ENCODE measurements at regions not wholly inside any gene's neighbourhood (a gene's known extent, or its start where the extent isn't known, plus 50 kb on each side); places are given as distances from the start of the nearest gene placed in this dataset.

- no peaks in the 10 kb centered on the region for H3K4me1 ChIP-seq (ENCODE audit: control insufficient read depth, low read length)
- H3F3A ChIP-seq (ENCODE audit: control insufficient read depth, insufficient read depth), result no peaks in the 10 kb centered on the region
- TF ChIP-seq, protein P1, sequence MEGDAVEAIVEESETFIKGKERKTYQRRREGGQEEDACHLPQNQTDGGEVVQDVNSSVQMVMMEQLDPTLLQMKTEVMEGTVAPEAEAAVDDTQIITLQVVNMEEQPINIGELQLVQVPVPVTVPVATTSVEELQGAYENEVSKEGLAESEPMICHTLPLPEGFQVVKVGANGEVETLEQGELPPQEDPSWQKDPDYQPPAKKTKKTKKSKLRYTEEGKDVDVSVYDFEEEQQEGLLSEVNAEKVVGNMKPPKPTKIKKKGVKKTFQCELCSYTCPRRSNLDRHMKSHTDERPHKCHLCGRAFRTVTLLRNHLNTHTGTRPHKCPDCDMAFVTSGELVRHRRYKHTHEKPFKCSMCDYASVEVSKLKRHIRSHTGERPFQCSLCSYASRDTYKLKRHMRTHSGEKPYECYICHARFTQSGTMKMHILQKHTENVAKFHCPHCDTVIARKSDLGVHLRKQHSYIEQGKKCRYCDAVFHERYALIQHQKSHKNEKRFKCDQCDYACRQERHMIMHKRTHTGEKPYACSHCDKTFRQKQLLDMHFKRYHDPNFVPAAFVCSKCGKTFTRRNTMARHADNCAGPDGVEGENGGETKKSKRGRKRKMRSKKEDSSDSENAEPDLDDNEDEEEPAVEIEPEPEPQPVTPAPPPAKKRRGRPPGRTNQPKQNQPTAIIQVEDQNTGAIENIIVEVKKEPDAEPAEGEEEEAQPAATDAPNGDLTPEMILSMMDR (IDR thresholded peaks at IDR 0.05; ENCODE audit: low read depth, low read length, poor library complexity, severe bottlenecking), result no peak
- TF ChIP-seq EZH2phosphoT487 (IDR thresholded peaks at IDR 0.05; ENCODE audit: borderline replicate concordance, low read length), result no peak
- no peaks in the 10 kb centered on the region for H4K20me1 ChIP-seq (ENCODE audit: control insufficient read depth, insufficient read depth, low read depth, low read length)
- H3K27me3 ChIP-seq (ENCODE audit: control insufficient read depth, low read length), result no peaks in the 10 kb centered on the region
- H3K36me3 ChIP-seq (ENCODE audit: control insufficient read depth, low read length), result no peaks in the 10 kb centered on the region
- no peak overlapping the region for H3K4me3 ChIP-seq (ENCODE audit: low read length)
- no peaks in the 10 kb centered on the region for H3K79me2 ChIP-seq (ENCODE audit: control insufficient read depth, low read length)
- H3K27ac ChIP-seq (ENCODE audit: low read depth, low read length), result no peak overlapping the region
- H3K4me2 ChIP-seq (ENCODE audit: low read length), result no peak overlapping the region
- no peaks in the 10 kb centered on the region for H3K9me3 ChIP-seq (ENCODE audit: control insufficient read depth, insufficient read depth, low read length)
- no peaks in the 10 kb centered on the region for H3K9me2 ChIP-seq (replicated peaks; ENCODE audit: control insufficient read depth, low read length)
Observed at GRCh38 chr13:37385248-37385647, 213.3 kb downstream of the POSTN start.

DNA sequence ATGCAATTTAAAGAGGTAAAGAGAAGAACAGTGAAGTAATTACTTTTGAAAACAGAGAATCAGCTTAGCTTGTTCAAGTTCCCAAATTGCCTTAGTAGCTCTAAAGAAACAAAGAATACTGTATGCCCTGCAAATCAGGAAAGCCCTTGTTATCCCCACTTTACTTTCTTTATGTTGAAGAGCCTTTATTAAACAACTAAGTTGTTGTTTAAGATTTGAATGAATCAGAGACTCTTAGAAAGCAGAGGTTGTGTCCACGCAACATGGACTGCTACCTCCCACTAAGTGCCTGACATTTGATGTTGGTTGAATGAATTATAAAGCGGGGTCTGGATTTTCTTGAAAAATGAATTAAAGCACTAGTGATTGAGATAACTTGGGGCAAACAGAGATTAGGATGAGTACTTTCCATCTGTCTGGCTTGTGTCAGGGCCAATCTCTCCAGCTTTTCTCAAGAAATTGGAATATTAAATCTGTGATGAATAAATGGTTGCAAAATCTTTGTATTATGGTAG lies 214.7 kb downstream of the POSTN start:
- Histone ChIP-seq H3K9me3 (ENCODE audit: control insufficient read depth, insufficient read depth, low read length) (no peaks in the 10 kb centered on the region), H3K27me3 (ENCODE audit: control insufficient read depth, low read length) (no peaks in the 10 kb centered on the region), H4K20me1 (ENCODE audit: control insufficient read depth, insufficient read depth, low read depth, low read length) (no peaks in the 10 kb centered on the region), H3F3A (ENCODE audit: control insufficient read depth, insufficient read depth) (no peaks in the 10 kb centered on the region), H3K79me2 (ENCODE audit: control insufficient read depth, low read length) (no peaks in the 10 kb centered on the region), H3K4me3 (ENCODE audit: low read length) (no peak overlapping the region), H3K4me1 (ENCODE audit: control insufficient read depth, low read length) (no peaks in the 10 kb centered on the region), H3K9me2 (replicated peaks; ENCODE audit: control insufficient read depth, low read length) (no peaks in the 10 kb centered on the region), H3K36me3 (ENCODE audit: control insufficient read depth, low read length) (no peaks in the 10 kb centered on the region), H3K27ac (ENCODE audit: low read depth, low read length) (no peak overlapping the region), H3K4me2 (ENCODE audit: low read length) (no peak overlapping the region)
- TF ChIP-seq, protein P1 (IDR thresholded peaks at IDR 0.05; ENCODE audit: low read depth, low read length, poor library complexity, severe bottlenecking), result no peak
- TF ChIP-seq EZH2phosphoT487 (IDR thresholded peaks at IDR 0.05; ENCODE audit: borderline replicate concordance, low read length), result no peak

GRCh38 chr13:37383046-37383445 lies 215.5 kb downstream of the POSTN start:
- Histone ChIP-seq H3K27me3 (ENCODE audit: control insufficient read depth, low read length) (no peaks in the 10 kb centered on the region), H3K79me2 (ENCODE audit: control insufficient read depth, low read length) (no peaks in the 10 kb centered on the region), H3K27ac (ENCODE audit: low read depth, low read length) (no peak overlapping the region), H3K36me3 (ENCODE audit: control insufficient read depth, low read length) (no peaks in the 10 kb centered on the region), H3K4me1 (ENCODE audit: control insufficient read depth, low read length) (no peaks in the 10 kb centered on the region), H4K20me1 (ENCODE audit: control insufficient read depth, insufficient read depth, low read depth, low read length) (no peaks in the 10 kb centered on the region), H3K9me2 (replicated peaks; ENCODE audit: control insufficient read depth, low read length) (no peaks in the 10 kb centered on the region), H3F3A (ENCODE audit: control insufficient read depth, insufficient read depth) (no peaks in the 10 kb centered on the region), H3K9me3 (ENCODE audit: control insufficient read depth, insufficient read depth, low read length) (no peaks in the 10 kb centered on the region), H3K4me2 (ENCODE audit: low read length) (no peak overlapping the region), H3K4me3 (ENCODE audit: low read length) (no peak overlapping the region)
- TF ChIP-seq, protein P1 (IDR thresholded peaks at IDR 0.05; ENCODE audit: low read depth, low read length, poor library complexity, severe bottlenecking), result no peak
- no peak for TF ChIP-seq EZH2phosphoT487 (IDR thresholded peaks at IDR 0.05; ENCODE audit: borderline replicate concordance, low read length)

Data from DOHH2 (cell line).